ENCODE measurements at regions not wholly inside any gene's neighbourhood (a gene's known extent, or its start where the extent isn't known, plus 50 kb on each side); places are given as distances from the start of the nearest gene placed in this dataset.

DNA sequence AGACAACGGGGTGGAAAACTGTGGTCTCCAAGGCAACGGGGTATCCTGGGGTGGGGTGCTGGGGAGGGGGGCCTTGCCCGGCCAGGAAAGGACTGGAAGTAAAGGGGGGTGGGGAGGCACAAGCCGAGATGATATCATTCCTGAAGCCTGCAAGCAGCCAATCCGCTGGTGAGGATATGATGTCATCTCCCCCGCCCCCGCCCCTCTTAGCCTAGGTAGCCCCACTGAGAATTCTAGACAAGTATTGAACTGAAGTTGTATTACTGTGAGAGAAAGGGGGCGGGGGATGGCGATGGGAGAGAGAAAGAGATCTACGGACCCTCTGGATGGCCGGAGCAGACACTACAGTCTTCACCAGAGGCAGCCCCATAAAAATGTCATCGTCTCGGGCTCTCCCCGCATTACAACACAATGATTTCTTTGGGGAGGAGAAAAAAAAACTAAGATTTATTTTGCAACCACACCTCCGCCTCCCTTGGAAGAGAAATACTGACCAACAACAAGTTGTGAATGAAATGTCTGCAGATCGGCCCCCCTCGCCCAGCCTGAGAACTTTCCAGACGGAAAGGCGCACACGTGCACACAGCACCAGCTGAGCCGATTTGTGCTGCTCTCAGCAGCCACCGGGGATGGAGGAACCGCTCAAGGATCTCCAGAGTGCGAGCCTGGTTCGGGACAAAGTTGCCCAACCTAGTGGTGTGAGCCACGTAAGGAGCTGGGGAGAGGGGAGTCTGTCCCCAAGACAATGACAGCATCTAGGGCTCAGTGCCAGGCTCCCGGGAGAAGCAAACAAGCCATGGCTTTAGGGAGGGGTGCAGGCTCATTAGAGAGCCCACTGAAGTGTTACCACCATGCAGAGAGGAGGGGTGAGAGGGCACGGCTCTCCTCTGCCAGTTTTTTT lies 222.1 kb downstream of the SOX9 start:
- DNase-seq (ENCODE audit: low spot score): no peak

DNA sequence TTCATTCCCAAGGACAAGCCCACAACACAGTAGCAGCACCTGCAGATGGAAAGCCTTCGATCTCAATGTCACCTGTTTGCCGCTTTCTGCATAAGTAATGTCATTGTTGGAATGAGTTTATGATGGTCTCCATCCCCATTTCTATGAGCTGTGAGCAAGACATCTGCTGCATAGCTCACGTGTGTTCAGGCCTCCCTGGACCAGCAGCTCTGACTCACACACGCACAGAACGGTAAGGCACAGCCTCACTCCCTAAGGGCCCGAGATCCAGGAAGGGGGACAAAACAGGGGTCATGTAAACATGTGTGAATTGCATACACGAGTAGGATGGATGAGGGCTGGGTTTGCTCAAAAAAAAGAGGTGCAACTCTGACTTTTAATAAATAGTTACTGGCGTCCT lies 223.1 kb downstream of the SOX9 start:
- DNase-seq (ENCODE audit: low spot score): no peak

DNA sequence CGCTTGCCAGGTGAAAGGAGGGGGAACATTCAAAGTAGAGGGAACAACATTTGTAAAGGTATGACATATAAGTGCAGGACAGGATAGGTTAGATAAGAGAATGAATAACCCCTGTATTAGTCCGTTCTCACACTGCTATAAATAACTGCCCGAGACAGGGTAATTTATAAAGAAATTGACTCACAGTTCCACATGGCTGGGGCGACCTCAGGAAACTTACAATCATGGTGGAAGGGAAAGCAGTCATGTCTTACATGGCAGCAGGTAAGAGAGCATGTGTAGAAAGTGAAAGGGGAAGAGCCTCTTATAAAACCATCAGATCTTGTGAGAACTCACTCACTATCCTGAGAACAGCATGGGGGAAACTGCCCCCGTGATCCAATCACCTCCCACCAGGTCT lies 223.8 kb downstream of the SOX9 start:
- no peak for DNase-seq (ENCODE audit: low spot score)

DNA sequence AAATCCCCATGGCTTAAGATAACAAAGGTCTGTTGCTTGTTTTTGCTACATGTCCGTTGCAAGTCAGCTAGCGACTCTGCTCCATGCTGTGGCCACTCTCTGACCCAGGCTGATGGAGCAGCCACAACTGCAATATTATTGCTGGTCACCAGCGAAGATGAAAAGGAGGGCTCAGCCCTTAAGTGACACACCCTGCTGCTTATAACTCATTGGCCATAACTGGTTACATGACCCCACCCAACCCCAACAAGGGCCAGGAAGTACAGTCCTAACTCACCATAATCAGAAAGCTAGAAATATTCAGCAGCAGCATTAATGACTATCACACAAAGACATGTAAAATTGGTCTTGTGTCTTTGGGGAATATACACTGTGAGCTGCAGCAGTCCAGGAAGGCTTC lies 224.3 kb downstream of the SOX9 start:
- DNase-seq (ENCODE audit: low spot score): no peak

DNA sequence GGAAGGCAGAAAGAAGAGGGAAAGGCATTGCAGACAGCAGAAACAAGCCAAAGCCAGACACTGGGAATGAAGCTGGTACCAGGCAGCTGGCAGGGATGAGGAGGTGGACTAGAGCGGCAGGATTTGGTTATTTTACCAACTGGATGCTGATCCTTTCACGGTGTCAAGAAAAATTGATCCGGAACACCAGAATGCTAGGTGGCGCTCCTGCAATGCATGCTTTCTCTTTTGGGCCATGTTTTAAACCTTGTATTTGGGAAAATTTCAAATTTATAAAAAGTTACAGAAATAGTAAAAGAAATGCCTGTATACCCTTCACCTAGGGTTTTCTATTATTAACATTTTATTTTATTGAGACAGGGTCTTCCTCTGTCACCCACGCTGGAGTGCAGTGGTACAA lies 224.7 kb downstream of the SOX9 start:
- no peak for DNase-seq (ENCODE audit: low spot score)

DNA sequence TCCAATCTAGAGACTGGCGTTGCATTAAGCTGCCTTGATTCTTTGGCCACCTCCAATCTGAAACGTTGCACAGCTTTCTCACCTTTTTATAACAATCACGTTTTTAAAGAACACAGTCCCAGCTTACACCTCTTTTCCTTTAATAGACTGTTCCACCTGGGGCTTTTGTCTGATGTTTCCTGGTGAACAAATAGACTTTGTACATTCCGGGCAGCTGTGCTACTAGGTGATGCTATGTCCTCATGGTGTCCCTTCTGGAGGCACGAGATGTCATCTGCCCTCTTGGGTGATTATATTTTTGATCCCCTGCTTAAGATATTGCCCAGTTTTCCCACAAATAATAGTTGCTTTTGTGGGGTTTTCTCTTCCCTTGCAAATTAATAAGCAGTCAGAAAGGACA lies 225.5 kb downstream of the SOX9 start:
- no peak for DNase-seq (ENCODE audit: low spot score)

DNA sequence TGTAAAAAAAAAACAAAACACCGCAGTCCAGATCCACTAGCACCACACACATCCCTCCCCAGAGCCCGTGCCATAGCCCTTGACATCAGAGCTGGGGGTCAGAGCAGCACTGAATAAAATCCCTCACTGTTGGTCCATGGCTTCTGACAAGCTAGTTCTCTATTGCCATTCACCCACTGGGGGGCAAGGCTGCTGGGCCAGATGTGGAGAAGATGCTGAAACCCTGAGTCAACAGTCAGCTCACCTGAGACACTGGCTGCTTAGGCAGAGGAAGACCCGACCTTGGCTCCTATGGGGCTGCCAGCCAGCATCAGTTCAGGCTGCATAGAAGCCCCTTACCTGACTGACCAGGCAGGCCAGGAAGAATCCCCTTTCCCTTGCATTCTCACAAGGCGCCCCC lies 228.2 kb downstream of the SOX9 start:
- DNase-seq (ENCODE audit: low spot score): no peak

DNA sequence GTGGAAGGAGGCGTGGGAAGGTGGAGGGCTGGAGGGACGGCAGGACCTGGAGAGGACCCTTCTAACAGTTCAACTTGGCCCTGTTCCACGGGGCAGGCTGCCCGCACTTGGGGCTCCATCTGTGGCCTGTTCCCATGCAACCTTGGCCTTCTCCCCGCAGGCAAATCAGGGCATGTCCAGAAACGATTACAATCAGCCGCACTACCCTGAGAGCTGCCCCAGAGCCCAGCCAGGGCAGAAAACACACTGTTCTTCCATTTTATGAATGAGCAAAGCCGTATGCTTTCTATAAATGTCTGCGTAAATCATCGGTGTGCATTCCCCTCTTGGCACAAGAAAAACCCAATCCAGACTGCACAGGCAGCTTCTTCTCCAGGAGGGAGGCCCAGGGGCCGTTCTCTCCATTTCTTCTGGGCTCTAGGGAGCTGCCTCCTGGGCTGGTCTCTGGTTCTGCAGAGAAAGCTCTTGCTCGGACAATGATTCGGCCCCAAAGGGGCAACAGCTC lies 228.7 kb downstream of the SOX9 start:
- no peak for DNase-seq (ENCODE audit: low spot score)

DNA sequence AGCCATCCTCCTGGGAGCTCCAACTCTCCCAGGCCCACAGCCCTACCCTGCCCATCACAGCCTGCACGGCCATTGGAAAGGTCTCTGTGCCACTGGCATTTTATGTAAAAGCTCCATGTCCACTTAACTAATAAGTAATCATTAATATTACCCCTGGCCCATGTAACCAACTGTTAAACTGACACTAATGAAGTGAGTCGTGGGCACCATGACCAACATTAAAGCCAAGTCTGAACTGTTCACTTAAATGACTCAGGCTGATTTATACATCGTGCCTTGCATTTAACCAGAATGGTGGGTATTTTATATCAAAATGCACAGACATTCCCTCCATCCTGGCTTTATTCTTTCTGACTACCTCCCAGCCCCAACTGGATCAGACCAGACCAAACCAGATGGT lies 229.3 kb downstream of the SOX9 start:
- DNase-seq (ENCODE audit: low spot score): no peak

DNA sequence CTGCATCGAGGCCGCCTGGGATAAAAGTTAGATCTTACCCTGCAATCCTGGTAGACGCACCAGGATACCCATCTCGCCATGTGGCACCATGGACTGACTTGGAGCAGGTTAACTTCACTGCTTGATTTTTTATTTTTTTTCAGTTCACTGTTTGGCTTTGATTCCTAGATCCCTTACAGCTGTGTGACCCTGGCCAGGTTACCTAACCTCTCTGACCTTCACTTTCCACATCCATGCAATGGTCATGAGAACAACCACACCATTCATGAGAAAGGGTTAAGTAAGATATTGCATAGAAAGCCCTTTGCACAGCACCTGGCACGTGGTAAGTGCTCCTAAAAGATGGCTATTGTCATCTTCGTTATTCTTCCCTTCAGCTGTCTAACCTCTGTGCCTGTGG lies 230.5 kb downstream of the SOX9 start:
- no peak for DNase-seq (ENCODE audit: low spot score)

DNA sequence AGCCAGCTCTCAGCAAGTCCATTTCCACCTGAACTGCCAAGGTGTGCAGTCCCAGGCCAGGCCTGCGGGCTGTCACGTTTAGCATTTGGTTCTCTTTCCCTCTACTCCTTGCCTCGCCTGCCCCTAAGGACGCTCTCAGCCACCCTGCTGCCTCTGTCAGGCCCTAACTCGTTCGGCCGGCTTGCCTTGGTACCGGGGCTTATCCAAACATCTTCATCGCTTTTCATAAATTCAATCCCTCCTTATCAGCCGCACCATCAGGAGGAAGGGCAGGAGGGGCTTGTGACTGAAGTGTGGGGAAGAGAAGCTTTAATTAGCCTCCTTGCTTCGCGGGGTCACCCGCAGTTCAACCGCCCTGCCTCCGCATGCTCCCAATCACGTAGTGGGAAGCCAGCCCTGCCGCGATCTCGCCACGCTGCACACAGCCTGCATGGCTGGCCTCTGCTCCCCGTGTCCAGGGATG lies 231.1 kb downstream of the SOX9 start:
- no peak for DNase-seq (ENCODE audit: low spot score)

DNA sequence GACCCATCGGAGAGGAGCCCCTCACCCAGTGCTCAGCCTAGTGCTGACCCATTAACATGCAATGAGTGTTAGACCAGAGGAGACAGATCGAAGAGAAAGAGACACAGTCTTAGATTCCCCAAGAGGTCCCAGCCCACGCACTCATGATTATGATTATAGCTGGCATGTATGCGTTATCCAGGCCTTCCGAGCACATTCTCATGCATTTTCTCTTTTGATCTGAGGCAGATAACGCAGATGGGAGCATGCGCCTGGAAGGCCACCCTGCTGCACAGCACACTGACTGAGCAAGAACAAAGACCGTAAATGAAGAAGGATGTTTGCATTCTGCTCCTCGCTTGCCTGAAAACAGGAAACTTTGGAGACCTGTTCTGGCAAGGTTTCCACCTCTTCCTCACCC lies 232.7 kb downstream of the SOX9 start:
- DNase-seq (ENCODE audit: low spot score): no peak

DNA sequence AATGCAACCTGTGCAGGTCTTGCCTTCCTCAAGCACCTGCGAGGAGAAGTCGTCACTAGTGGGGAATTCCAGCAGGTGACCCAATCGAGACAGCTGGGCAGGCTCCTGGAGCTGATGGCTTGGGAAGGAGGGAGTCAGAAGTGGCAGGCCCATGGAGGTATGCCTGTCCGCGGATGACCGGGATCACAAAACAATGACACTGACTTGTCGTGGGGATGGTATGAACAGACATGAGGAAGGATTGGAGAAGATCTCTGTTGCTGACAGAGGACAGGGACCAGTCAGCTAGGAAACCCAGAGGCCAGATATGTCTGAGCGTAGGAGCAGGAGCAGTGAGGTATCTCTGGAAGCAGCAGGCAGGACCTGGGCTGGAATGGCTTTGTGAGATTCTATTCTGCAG lies 233.3 kb downstream of the SOX9 start:
- no peak for DNase-seq (ENCODE audit: low spot score)

DNA sequence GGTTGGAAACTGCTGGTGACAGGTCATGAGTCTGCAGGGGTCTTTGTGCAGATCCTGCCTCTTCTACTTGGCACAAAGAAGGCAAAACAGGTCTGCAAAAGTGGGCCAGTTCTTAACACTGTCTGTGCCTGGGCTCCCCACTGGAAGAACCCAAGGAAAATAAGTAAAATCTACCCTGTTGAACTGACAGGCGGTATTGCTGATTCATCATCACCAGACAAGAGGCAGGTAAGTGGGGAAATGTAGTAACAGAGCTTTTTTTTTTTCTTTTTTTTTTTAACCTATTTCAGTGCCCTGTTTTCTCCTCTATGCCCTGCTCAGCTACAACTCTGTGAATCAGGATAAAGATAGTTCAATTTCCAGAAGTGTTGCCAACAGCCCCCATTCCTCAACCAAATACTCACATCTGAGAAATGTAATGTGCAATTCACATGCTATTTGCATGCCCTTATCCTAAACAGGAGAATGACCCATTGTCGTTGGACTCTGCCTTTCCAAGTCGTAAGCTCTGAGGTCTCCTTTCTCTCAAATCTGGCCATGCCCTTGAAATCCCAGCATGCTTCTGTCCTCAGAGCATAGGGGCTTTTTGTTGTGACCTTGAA lies 237.0 kb downstream of the SOX9 start:
- DNase-seq (ENCODE audit: low spot score): no peak

DNA sequence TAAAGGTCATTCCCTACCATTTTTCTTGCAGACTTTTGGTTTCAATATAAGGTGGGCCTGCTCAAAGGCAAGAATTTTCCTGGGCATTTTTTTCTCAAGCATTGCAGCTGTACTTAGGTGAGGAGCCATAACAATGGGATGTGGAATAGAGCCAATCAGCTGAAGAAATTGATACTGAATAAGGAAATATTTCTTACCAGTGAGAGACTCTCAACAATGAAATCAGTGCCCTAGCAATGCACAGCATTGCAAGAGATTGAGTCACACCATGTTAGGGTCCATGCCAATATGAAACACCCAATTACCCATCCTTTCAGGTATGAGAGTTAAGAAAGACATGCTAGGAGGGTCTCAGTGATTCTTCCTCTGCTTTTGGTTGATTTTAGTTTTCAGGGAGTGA lies 237.6 kb downstream of the SOX9 start:
- DNase-seq (ENCODE audit: low spot score): no peak

DNA sequence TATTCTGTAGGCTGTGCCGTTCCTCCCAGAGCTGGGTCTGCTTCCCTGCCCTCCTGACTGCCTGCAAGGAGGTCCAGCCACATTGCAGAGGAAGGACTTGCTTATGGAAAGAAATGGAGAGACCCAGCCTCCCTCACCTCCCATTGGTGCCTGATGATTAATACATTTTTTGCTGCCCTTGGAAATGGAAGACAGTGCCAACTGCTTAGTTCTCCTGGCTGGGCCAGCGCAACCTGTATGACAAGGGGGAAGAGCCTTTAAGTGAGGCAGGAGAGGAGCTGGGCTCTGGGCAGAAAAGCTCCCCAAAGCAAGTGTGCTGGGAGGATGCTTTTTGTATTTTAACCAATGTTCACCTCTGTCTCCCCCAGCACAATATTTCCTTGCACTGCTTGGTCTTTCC lies 238.5 kb downstream of the SOX9 start:
- DNase-seq (ENCODE audit: low spot score): no peak

DNA sequence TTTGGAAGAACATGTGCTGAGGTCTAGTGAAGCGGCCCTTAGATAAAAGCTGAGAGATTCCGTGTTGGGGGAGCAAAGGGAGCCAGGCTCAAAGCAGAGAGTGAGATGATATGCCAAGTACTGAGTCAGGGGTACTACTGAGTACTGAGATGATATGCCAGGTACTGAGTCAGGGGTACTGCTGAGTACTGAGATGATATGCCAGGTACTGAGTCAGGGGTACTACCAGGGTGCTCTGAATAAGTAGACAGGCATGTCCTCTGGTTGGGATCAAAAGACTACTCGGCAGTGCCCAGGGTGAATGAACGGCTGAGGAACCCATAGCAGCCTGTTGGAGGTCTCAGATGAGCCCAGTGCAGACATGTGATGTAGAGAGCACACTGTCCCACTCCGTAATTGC lies 239.0 kb downstream of the SOX9 start:
- DNase-seq (ENCODE audit: low spot score): no peak

DNA sequence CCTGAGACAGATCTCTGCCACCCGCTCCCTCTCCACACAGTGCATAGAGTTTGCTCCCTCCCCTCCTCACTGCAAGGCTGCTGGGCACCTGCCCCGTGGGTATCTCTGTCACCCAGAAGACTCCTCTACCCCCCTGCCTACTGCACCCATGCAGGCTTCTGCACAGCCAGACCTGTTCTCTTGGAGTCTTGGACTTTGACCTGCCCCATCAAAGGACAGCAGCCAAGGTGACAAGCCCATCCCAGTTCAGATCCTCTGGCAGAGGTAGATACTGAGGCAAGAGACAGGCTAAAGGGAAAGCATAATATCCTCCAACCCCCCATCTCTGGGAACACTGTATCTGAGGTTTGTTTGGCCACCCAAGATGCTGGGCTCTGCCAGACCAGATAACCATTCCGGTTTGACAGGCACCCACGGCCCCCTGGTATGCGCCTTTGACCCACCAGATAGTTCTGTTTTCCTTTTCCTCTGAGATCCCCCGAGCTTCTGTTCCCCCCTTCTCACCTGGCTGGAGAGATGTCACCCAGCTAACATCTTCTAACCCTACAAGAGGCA lies 239.6 kb downstream of the SOX9 start:
- no peak for DNase-seq (ENCODE audit: low spot score)

DNA sequence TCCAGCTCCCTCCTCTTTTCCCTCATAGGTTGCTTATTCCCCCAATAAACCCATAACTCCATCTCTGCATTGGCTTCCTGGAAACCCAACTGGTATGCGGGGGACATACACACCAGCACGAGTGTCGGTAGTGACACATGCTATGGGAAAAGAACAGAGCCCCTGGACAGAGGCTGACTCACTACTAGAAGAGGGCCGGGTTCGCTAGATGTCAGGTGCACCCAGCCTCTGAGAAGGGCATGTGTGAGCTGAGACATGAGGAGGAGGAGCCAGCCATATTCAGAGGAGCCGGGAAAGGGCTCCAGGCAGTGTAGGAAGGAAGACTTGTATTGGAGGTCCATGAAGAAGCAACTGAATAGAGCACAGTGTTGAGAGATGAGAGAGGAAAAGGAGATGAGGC lies 241.1 kb downstream of the SOX9 start:
- no peak for DNase-seq (ENCODE audit: low spot score)

DNA sequence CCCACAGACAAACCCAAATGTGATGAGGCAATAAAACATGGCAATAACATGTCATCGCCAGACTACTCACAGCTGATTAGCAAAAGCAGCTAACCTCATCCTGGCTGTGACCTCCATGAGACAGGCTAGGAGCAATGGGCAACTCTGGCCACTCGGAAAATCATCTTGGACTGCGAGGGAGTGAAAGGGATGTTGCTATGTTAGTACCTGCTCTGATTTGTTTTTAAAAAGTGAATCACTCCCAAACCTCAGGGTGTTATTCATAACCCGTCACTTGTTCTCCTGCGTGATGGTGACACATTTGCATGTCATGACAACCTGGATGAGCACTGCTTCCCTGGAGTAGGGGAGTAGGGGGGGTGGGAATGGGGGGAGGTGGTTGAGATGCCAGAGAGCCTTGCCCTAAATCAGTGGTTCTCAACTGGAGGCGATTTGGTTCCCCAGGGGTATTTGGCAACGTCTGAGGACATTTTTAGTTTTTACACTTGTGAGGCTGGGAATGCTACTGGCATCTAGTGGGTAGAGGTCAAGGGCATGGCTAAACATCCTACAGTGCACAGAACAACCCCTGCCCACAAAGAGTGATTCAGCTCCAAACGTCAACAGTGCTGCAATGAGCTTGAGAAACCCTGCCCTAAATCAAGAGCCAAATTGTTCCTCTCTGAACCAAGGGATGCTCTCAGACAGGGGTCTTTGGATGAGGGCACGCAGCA lies 241.7 kb downstream of the SOX9 start:
- no peak for DNase-seq (ENCODE audit: low spot score)

DNA sequence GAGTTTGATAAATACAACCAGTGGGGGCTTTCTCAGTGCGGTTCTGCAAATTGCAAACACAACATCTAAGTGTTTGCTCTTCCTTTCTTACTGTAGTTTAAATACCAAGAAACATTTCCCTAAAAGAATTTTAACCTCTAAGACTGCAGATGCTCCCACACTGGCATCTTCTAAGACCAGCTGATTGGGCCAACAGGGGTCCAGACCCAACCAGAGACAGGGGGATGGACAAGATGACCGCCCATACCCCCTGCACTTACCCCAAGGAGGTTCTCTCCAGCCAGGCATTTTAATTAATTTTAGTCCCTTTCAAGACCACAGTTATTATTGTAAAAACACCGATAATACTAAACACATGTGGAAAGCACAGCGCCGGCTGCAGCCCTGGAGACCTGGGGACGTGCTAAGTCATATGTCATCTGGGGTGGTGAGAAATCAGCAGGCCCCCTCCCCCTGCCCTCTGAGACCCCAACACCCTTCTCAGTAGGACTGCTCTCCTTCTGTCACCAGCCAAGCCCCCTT lies 242.3 kb downstream of the SOX9 start:
- DNase-seq (ENCODE audit: low spot score): no peak

DNA sequence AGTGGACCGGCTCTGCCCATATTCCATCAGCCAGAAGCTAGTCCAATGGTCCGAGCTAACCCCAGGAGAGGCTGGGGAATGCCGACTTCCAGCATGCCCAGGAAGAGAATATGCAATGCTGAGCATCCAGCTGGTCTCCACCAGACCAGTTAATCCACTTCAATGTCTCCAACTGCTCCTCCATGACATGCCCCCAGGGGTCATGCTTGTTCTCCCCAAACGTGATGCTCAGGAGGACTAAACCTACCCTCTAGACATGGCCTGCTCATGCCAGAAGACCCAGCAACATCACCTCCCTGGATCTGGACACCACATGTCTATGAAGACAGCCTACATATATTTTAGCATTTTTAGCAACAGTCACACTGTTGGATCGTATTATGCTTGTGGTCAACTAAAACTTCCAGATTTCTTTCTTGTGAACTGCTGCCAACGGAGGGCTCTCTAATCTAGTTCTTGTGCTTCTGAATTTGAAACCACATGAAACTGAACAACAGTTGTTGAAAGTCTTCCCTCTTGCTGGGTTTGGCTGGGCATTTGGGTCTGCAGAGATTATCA lies 245.1 kb downstream of the SOX9 start:
- DNase-seq (ENCODE audit: low spot score): no peak

Data from CD4-positive, alpha-beta T cell treated with Interleukin-15 for 4 hours (primary cell).